GM19043 (cell line): ENCODE measurements at regions not wholly inside any gene's neighbourhood (a gene's known extent, or its start where the extent isn't known, plus 50 kb on each side); places are given as distances from the start of the nearest gene placed in this dataset.
"Not testable (repeated sequence)": the region's sequence is repeated elsewhere in the genome, so short reads cannot be mapped to it uniquely, and the experiment has no call there.

Experiments
- ATAC-seq: cut with Tn5 transposase; IDR thresholded peaks from one replicate; pipeline ENCODE4 v1.9.1; 2021; ENCODE audit warnings: low read depth; ENCODE audit not compliant: unreplicated experiment

DNA sequence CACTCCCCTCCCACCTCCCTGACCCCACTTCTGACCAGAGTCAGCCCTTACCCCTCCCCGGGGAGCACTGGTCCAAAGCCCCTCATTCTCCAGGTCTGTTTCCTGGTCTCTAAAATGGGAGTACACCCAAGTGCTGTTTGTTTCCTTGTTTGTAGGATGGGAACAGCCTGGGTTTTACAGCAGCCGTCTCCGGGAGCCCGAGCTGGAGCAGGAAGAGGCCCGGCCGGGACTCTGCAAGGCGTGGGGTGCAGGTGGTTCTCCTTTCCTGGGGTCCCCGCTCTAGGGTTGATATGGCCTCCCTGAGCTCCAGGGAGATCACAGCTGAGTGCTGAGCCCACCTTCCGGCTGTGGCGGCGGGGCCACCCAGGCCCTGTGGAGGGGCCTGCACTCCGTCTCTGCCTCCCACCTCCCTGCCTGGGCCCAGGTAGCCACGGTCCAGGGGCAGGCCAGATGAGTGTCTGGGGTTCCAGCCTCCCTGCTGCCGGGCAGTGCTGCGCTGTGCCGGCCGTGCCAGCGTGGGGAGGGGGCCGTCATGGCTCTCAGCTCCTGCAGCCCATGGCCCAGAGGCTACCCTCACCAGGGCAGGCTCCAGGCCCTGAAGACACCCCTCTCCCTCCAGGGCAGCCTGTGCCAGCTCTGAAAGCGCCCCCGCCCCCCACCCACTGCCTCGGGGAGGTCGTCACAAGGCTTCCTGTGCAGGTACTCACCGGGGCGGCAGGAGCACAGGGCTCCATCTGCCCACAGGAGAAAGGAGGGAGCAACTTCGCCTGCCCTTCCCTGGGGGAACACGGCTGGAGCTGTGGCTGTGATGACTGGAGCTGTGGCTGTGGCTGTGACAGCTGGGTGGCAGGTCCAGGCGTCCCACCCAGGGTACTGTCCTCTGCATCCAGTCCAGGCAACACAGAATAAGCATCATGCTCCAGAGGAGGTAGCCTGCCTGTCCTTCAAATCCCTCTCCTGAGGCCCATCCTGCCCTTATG is 98.8 kb downstream of the ADRA2C start:
- no peak for ATAC-seq

DNA sequence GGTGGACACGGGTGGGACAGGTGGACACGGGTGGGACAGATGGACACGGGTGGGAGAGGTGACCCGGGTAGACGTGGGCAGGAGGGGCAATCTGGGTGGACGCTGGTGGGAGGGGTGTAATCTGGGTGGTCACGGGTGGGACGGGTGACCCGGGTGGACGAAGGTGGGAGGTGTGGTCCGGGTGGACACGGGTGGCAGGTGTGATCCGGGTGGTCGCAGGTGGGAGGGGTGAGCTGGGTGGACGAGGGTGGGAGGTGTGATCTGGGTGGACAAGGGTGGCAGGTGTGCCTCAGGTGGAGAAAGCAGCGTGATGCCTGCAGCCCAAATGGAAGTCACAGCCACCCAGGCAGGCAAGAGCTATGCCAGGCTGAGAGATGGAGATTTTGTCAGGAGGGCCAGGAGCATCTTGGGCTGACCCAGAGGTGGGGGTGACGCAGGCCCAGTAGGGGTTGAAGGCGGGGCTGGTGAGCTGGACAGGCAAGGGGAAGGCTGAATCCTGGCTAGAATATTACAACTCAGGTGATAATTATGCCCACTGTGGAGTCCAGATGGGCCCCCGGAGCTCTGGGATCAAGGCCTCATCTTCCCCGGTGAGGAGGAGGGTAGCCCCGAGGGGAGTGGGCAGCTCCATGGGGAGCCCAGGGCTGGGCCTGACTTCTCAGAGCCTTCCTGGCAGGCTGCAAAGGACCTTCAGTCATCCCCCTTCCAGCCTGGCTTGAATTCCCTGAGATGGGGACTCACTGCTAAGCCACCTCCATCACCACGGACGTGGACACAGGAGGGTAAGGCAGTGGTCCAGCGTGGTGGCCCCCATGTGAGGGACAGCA is 100.0 kb downstream of the ADRA2C start:
- ATAC-seq = no peak

DNA sequence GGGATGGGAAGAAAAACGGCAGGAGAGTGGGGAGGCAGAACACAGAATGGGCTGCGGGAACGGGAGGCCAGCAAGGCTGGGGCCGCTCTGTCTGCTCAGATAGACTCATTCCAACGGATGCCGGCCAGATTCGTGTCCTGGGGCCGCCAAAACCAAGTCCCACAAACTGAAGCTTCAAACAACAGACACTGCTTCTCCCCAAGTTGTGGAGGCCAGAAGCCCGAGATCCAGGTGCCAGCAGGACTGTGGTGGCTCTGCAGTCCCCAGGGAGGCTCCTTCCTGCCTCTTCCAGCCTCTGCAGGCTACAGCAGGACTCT is 100.6 kb downstream of the ADRA2C start:
- no peak for ATAC-seq

DNA sequence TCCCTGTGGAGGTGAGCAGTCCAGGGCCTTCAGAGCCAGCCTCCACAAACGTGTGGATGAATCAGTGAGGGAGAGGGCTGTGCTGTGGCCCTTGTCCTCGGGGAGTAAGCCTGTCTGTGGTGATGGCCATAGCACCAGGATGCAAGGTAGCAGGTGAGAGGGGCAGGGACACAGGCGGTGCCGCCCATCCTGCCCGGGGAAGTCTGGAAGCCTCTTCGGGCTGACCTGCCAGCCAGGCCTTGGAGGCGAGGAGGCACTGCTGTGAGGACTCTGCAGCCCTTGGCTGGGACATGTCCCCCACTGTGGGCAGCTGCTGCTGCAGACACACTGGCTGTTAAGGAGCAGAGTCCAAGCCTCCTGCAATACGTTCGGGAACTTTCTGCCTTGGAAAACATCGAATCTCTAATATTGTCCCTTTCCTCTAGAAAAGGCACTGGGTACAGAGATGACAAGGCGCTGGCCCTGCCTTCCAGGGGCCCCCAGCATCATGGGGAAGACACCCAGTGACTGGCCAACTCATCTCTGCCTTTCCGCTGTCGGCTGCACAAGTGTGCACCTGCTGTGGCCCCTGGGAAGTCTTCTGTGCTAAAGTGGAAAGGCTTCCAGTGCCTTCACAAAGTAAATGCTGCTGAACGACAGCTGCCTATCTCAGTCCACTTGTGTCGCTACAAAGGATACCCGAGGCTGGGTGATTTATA is 101.4 kb downstream of the ADRA2C start:
- no peak for ATAC-seq

DNA sequence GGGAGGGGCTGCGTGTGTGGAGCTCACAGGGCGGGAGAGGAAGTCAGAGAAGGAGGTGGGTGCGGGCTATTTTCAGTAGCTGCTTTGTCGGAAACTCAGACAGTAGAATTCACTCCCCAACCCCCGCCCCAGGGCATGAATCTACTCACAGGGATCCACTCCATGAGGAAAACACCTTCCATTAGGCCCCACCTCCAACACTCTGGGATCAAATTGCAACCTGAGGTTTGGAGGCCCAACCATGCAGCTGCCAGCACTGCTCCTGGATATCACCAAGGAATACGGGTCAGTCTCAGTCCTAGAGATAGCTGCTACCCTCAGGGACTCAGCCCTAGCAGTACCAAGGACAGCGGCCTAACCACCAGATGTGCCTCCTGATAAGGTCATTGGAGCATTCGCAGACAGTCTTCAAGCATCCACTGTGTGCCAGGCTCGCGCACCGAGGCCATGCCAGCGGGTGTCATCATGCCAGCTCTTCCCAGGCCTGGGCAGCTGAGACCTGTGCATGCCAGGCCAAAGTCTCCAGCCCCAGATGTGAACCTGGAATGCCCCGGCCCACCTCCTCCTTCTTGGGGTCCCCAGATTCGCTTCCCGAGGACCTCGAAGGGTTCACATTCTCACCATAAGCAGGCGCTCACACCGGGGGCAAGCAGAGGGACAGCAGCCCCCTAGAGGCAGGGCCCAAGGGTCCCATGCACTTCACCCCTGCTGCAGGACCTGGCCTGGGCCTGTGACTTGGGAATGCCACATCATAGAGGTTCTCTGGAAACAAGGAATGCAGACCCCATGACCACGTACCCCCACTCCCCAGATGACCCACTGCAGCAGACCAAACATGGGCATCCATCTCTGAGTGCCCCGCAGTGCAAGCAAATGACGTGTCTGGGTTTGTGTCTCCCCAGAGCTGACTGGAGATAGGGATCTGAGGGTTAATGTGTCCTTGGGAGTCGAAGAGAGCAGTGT is 102.3 kb downstream of the ADRA2C start:
- no peak for ATAC-seq

DNA sequence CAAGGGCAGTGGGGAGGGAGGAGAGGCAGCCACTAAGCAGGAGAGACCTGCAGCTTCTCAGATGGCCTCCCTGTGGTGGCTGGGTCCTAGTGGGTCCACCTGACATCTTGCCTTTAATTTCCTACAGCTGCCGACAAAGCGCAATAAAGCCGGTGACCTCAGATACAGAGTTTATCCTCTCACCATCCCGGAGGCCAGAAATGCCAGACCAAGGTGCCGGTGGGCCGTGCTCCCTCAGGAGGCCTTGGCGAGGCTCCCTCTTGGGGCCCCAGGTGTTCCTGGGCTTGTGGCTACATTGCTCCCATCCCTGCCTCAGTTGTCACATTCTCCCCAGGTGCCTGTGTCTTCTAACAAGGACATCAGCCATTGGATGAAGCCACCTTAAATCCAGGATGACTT is 103.0 kb downstream of the ADRA2C start:
- ATAC-seq = no peak

DNA sequence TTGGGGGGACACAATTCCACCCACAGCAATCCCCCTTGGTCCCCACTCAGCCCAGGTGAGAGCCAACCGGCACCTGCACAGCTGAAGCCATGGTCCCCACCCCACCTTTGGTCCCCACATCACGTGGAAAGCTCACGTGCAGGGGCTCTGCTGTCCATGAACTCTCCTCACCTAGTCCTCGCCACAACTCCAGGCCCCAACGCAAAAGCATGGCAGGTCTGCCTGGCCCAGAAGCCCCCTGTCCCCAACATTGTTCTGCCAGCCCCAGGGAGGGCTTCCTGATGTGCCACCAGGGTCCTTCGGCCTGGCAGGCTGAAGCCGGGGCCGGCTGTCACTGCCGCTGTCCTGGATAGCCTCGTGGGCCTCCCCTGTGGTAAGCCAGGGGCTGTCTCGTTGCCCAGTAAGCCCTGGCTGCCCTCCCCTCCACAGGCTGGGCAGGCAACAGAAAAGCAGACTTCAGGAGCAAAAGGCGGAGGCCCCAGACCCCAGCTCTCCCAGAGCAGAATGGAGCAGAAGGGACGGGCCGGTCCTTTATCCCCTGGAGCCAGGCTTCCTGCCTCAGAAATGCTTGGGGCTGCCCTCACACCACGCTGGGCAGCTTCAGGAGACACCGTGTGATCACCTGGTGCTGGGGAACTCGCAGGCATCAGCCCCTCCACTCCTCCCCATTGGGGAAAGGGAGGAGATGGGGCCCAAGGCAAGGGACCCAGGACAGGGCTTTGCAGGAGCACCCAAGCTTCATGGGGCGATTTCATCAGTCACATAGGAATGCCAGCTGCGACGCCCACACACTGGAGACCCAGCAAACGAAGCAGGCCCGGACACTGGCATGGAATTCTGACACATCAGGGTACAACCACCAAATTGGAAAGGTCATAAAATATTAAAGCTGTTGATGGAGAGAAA is 103.7 kb downstream of the ADRA2C start:
- ATAC-seq = no peak

DNA sequence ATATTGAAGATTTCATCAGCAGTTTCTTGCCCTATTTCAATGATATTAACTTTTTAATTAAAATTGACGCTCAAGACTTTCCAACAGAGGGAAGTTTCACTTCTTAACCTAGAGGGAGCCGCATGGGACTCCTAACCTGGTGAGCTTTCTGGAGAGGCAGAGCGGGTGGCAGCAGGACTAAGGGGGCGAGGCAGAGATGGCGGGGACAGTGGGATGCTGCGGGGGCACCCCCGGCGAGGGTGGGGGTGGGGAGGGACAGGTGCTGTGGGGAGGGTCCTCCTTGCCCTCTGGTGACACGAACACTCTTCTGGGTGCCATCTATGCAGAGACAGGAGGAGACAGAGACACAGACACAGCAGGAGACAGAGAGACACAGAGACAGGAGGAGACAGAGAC is 104.4 kb downstream of the ADRA2C start:
- no peak for ATAC-seq

DNA sequence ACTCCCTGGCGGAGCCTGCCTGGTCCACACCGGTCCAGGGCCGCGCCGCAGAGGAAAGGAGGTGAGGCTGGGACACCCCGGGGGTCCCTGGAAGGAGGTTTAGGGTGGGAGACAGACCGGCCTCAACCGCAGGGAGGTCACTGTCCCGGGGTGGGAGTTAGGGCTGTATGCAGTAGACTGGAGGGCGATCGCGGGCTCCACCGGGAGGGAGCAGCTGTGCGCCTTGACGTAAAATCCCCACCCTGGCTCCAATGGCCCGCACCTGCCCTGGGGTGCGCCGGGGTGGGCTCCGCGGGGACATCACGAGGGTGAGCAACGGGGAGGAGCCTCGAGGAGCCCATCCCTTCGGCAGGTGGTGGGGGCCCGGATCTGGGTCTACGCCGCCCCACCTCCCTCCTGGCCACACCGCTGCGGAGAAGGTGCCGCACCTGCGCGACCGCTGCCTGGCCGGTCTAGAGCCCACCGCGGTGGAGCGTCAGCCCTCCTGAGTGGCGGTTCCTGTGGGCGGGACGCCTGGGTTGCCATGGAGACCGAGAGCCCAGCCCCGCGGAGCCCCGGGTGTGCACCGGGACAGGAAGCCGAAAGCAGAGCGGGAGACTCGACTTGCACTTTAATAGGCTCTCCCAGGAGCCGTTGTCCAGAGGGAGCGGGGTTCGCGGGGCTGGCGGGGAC is 105.1 kb downstream of the ADRA2C start:
- ATAC-seq = no peak

DNA sequence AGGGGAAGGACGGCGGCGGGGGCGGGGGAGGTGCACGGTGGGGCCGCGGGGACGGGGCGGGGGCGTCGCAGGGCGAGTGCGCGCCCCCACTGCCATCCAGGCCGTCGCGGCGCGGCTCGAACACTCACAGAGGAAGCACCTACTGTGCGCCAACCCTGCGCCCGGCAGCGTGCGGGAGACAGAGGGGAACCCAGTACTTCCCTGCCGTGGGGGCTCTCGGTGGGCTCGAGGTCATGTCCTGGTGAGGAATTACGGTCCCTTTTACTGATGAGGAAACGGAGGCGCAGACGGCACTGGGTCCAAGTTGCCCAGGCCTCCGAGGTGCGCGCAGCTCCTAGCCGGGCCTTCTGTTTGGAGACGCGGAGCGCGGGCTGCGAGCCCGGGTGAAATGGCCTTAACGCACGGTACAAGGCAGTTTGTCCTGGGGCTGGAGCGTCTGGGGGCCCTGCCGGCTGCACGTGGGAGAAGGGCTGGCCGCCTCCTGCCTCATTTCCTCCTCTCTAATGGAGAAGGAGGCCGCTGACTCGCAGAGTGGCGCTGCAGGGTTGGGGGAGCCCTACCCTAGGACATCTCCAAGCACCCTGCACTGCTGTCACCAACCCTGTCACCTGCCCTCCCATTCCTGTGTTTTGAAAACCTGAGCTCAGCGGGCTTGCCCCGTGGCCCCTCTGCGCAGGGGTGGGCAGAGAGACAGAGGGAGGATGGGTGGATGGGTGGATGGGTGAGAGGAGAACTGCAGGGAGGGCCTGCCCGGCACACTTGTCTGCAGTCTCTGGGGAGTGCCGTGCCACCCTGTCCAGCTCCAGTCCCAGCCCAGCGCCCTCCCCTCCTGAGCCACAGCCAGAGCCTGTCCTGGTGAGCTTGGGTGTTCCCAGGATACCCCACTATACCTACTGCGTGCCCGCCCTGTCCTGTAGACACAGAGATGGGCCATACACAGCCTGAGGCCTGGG is 106.0 kb downstream of the ADRA2C start:
- no peak for ATAC-seq

DNA sequence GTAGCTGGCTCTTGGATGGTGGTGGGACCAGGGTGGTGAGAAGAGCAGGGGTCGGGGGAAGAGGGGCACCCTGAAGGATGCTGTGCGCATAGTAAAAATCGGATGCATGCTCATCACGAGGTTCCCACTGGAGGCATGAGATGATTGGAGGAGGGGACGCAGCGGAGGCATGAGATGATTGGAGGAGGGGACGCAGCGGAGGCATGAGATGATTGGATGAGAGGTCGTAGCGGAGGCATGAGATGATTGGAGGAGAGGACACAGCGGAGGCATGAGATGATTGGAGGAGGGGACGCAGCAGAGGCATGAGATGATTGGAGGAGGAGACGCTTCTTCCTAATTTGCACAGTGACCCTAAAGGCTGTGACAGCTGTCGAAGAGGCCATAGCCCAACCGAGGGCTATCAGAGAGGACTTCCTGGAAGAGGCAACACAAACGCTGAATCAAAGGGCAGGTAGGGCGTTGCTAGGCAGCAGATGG is 106.7 kb downstream of the ADRA2C start:
- no peak for ATAC-seq

DNA sequence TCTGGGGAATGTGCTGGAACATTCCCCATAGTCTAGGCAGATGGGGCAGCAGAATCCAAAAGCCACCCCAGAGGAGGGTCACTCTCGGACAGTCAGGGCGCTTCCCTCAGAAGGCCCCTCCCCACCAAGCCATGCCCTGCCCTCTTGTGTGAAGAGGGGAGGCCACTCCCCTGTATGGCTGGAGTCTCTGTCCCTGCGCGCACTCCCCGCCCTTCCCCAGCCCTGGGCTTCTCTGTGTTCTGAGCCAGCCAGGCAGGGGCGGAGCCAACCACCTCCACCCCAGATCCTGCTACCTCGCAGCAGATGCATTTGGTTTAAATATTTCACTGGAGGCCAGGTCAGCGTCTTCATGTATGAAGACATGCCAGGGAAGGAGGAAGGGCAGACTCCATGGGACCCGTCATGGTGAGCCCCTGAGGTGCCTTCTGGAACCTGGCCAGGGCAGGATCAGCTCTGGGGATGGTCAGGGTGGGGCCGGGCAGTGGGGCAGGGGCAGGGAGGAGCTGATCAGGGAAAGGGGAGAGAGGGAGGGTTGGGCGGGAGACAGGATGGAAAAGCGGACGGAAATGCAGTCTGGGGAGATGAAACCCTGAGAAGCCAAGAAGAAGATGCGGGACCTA is 107.3 kb downstream of the ADRA2C start:
- ATAC-seq = no peak

DNA sequence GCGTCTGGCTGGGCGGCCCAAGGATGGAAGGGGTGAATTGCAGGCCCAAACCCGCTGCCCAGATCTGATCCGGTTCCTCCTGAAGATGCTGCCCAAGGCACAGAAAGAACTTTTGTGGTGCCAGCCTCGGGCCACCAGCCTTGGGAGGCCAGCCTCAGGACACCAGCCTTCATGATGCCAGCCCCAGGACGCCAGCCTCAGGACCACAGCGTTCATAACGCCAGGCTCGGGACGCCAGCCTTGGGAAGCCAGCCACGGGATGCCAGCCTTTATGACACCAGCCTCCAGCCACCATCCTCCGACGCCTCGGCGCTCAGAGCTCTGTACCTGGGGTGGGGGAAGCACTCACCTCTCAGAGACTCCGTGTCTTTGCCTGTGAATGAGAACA is 107.8 kb downstream of the ADRA2C start:
- ATAC-seq = no peak

DNA sequence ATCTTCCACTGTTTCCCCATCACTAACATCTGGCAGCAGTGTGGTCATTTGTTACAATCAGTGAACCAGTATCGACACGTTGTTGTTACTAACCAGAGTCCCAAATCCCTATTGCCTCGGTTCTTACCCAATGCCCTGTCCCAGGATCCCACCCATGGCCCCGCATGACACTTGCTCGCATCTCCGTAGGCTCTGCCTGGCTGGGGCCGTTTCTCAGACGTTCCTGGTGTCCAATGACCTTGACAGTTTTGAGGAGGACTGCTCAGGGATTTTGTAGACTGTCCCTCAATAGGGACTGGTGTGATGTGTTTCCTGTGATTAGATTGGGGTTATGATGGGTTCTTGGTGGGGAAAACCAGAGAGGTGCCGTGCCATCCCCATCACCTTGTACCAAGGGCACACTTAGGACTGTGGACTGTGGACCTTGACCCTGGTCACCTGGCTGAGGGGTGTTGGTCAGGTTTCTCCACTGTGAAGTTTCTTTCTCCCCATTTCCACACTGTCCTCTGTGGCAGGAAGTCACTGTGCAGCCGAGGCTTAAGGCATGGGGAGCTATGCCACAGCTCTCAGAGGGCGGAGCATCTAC is 108.4 kb downstream of the ADRA2C start:
- ATAC-seq = no peak

DNA sequence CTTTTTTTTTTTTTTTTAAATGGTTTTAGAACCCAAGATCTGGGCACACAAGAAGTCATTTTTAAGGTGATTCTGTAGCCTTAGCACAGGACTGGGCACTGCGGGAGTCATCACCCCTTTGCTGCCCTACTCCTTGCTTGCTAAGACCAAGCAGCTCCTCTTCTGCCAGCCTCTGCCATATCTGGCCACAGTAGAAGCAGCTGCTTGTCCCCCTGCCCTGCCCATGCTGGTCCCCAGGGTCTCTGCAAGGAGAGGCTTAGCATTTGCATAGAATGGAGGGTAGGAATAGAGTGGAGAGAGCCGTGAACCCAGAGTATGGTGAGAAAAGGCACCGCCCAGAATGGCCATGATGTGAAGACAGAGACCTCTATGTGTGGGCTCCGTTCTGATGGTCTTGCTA is 109.3 kb downstream of the ADRA2C start:
- ATAC-seq = no peak

DNA sequence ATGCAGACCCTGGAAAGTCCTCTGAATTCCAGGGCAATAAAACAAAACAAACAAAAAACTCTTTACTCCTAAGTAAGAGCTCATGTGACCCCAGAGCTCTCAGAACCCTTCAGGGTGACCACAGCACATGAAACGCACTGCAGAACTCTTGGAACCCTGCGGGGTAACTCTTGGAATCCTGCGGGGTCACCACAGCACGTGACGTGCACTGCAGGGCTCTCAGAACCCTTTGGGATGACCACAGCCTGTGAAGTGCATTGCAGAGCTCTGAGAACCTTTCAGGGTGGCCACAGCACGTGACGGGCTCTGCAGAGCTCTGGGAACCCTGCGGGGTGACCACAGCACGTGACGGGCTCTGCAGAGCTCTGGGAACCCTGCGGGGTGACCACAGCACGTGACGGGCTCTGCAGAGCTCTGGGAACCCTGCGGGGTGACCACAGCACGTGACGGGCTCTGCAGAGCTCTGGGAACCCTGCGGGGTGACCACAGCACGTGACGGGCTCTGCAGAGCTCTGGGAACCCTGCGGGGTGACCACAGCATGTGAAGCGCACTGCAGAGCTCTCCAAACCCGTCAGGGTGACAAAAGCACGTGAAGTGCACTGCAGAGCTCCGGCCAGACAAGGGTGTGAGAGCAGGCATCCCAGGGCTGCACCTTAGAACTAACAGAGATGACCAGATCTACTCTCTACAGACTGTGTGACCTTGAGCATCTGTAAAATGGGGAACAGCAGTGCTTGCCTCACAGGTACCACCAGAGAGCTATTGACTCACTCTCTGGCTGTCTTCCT is 110.1 kb downstream of the ADRA2C start:
- ATAC-seq = not testable (repeated sequence)
